HL-60/S4 treated with retinoic acid at 250 ng/mL for 4 days and 3 days (cell line): ENCODE measurements at regions not wholly inside any gene's neighbourhood (a gene's known extent, or its start where the extent isn't known, plus 50 kb on each side); places are given as distances from the start of the nearest gene placed in this dataset.

ENCODE experiments used
- in situ Hi-C: fragments of 300-500 bp; cut with MboI; formaldehyde crosslinking; loops from 2 replicates; pipeline ENCODE4 v1.7.0; 2022; ENCODE audit warnings: low sequenced_read_pairs

GRCh38 chr7:55261386-55261770 is 103.8 kb upstream of the LANCL2 start:
- in situ Hi-C loops, result loop anchor here (25.0 kb wide), 1 partner anchor 499 kb away; the partner anchor contains the start of gene SEC61G

- in situ Hi-C loops, result loop anchor here (25.0 kb wide), 1 partner anchor 503 kb away; the partner anchor contains the start of gene SEC61G
Measured at GRCh38 chr7:55265328-55265727, 99.8 kb upstream of the LANCL2 start.

DNA sequence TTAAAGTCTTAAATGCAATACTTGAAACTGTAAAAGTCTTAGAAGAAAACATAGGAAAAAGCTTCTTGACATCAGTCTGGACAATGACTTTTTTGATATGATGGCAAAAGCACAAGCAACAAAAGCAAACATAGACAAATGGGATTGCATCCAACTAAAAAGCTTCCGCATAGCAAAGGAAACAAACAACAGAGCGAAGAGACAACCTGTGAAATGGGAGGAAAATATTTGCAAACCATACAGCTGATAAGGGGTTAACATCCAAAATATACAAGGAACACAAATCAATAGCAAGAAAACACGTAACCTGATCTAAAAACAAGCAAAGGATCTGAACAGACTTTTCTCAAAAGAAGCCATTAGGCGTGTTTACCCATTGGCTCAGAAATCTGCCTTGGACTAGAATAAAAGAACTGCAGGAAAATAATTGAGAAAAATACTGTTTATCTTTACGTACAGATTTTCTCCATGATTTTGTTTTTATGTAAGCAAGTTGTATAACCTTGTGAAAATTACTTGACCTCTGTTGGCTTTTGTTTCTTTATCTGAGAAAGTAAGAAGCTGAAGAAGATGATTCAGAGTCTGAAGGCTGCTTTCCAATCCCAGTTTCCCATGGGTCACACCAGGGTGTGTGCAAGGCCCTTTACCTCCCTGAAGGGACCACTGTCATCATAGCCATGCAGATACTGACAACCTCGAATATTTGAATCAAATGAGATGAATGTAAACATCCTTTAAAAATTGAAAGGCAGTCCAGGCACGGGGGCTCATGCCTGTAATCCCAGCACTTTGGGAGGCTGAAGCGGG is 99.1 kb upstream of the LANCL2 start:
- in situ Hi-C loops, result loop anchor here (25.0 kb wide), 1 partner anchor 504 kb away; the partner anchor contains the start of gene SEC61G

GRCh38 chr7:55271069-55271626 is 94.0 kb upstream of the LANCL2 start:
- in situ Hi-C loops, result loop anchor here (25.0 kb wide), 1 partner anchor 509 kb away; the partner anchor contains the start of gene SEC61G

GRCh38 chr7:55271661-55272060 is 93.5 kb upstream of the LANCL2 start:
- in situ Hi-C loops, result loop anchor here (25.0 kb wide), 1 partner anchor 509 kb away; the partner anchor contains the start of gene SEC61G

DNA sequence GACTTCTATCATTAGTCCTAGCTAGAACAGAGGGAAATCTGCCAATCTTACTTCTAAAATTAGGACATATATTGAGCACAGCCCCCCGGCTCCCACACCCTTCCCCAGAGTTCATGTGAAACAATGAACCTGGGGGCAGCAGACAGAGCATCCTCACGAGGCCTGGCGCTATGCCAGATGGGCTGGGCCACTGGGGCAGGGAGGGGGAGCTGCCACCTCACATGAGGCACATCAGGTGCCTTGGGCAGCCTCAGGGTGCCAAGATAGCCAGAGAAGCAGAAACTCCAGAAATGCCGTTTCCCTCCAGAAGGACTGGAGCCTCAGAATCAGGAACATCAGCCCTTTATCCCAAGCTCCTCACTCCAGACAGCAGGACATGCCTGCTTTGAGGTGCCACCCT is 92.8 kb upstream of the LANCL2 start:
- in situ Hi-C loops, result loop anchor here (25.0 kb wide), 1 partner anchor 510 kb away; the partner anchor contains the start of gene SEC61G

DNA sequence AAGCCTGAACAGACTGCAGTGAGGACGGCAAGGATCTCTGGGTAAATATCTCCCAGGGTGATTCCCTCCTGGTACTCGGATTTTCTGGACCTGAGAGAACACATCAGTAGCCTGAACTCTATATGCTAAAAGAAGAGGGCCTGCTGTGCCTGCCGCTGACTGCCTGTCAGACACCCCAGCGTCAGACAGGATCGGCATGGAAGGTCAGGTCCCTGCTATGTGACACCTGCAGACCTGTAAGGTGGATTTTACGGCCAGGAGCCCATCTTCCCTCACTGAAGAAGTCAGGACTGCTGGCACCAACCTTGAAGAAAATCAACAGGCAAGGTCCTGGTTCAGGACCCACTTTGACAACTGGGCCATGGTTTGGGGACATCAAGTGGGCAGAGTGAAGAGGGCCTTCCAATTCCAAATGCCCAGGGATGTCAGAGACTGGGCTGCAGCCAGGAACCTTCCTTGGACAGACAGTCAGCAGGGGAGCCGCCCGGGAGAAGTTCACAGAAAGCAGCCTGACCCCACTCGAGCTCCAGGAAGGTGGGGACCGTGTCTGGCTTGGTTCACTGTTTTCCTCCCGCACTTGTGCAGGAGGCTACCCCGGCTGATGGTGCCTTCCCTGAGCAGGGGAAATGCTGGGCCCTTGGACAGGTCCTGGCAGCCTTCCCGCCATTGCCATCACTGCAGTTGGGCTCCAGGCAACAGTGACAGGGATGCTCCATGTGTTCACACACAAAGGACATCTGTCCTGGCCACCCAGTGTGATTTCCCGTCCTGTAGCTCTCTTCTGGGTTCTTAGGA is 91.8 kb upstream of the LANCL2 start:
- in situ Hi-C loops, result loop anchor here (25.0 kb wide), 1 partner anchor 511 kb away; the partner anchor contains the start of gene SEC61G

- in situ Hi-C loops, result loop anchor here (25.0 kb wide), 1 partner anchor 512 kb away; the partner anchor contains the start of gene SEC61G
Measured at GRCh38 chr7:55274156-55274555, 91.0 kb upstream of the LANCL2 start.

DNA sequence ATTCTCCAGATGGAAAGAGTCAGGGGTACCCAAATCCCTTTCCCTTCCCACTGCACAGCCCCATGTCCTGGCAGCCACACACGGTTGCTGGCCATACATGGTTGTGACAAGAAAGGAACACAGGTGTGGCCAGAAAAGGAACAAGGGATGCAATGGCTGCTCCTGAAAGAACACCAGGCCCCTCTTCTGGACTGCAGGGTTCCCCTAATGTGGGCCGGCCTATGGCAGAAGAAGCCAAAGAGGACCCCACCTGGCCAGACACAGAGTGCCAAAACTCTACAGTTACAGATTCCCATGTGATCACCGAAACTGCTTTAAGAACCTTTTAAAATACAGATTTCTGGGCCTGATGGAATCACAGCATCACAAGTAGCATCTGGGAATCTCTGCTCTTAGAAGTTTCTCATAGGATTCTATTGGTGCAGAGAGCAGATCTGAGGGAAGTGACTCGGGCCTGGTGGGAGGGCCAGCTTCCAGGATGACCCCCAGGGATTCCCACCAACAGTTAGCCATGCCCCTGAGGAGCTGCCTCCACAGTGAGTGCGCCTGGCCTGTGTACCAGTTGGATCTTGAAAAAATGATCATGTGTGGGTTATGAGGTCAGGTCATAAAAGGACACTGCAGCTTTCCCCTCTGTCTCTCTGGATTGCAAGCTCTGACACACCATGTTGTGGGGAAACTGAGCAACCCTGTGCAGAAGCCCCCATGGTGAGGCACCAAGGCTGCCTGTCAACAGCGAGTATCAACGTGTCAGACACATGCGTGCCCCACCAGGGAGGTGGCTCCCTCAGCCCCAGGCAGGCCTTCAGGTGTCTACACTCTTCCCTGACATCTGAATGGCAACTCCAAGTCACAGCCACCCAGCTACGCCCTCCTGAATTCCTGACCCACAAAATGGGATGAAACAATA is 89.6 kb upstream of the LANCL2 start:
- in situ Hi-C loops, result no loop called here

- in situ Hi-C loops, result no loop called here
Measured at GRCh38 chr7:55276572-55277295, 88.4 kb upstream of the LANCL2 start.

GRCh38 chr7:55277916-55278315 is 87.2 kb upstream of the LANCL2 start:
- in situ Hi-C loops, result no loop called here

DNA sequence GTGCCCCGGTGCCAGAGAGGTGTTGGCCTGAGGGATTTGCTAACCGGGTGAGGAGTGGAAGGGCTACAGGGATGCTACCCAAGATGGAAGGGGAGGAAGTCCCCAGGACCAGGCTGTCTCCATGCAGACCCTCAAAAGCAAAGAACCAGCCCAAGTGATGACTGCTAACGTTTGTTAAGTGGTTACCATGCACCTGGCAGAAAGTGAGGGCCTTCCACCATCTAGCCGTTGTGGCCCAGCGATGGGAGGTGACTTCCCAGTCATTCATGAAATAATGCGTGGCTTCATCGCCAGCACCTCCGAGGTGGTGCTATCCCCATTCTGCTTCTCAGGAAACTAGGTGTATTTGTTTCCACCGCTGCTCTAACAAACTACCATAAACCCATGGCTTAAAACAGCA is 86.8 kb upstream of the LANCL2 start:
- in situ Hi-C loops, result no loop called here

- in situ Hi-C loops, result no loop called here
Measured at GRCh38 chr7:55279080-55279845, 85.9 kb upstream of the LANCL2 start.

DNA sequence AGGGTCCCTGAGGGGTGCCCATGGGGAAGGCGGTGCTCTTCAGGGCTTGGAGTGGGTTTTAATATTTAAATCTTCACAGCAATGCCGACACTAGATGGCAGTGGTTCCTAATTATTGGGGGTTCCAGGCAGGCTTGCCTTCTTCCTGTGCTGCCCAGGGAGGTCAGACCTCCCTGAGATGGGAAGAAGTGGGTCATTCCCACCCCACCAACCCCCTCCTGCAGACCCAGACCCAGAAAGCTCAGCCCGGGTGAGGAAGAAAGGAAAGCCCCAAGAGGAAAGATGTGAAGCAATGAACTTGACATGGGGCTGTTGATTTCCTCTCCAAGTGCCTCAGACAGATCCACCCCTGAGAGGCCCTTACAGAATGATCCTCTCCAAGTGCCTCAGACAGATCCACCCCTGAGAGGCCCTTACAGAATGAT is 85.1 kb upstream of the LANCL2 start:
- in situ Hi-C loops, result no loop called here

GRCh38 chr7:55285665-55286064 is 79.5 kb upstream of the LANCL2 start:
- in situ Hi-C loops, result no loop called here

DNA sequence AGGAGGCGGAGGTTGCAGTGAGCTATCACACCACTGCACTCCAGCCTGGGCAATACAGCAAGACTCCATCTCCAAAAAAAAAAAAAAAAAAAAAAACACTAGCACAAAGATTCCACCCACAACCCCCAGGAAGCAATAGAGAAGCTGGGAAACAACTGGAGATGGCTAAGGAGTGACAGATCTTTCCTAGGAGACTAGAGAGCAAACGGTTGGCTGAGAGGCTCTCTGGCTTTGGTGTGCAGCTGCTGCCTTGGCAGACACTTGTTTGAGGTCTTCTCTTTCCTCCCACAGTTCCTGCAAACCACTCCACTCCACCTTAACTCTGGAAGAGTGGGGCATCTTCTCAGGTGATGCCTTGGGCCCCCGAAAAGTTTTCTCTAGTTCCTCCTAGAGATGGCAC is 78.5 kb upstream of the LANCL2 start:
- in situ Hi-C loops, result no loop called here

DNA sequence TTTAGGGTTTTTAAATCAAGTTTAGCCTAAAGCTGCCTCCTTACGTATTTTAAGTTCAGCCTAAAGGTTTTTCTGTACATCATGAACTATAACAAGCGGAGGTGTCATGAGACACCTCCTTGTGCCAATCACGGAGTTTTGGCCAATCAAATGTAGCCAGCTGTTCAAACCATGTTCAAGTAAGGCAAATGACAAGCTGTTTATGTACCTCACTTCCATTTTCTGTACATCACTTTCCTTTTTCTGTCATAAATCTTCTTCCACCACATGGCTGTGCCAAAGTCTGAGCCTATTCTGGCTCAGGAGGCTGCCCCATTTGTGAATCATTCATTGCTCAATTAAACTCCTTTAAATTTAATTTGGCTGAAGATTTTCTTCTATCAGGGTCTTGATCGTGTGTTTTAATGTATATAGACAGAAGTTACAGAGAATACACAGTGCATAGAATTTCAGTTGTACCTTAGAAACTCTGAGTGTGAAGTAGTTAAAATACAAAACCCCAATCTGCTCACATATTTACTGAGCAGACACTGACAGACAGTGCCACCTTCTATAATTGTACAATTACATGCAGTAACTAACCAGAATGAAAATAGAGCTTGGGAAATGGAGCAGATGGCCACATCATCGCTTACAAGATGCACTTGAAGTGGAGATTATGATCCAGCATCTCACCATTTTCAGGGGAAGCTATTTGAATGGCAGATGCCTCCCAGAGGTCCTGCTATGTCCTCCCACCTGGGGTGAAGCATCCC is 76.9 kb upstream of the LANCL2 start:
- in situ Hi-C loops, result no loop called here

- in situ Hi-C loops, result no loop called here
Measured at GRCh38 chr7:55296070-55296469, 69.1 kb upstream of the LANCL2 start.
